Effector CD8-positive, alpha-beta T cell (primary cell): ENCODE measurements at regions not wholly inside any gene's neighbourhood (a gene's known extent, or its start where the extent isn't known, plus 50 kb on each side); places are given as distances from the start of the nearest gene placed in this dataset.
"Not testable (repeated sequence)": the region's sequence is repeated elsewhere in the genome, so short reads cannot be mapped to it uniquely, and the experiment has no call there.

Experiments used
- DNase-seq: peaks from one replicate; lab custom pipeline; 2025; lab: John Stamatoyannopoulos, UW

GRCh38 chr5:133881576-133882388 lies 86.6 kb downstream of the C5orf15 start:
- no peak for DNase-seq

GRCh38 chr5:133878236-133878555 lies 90.2 kb downstream of the C5orf15 start:
- DNase-seq: no peak

DNA sequence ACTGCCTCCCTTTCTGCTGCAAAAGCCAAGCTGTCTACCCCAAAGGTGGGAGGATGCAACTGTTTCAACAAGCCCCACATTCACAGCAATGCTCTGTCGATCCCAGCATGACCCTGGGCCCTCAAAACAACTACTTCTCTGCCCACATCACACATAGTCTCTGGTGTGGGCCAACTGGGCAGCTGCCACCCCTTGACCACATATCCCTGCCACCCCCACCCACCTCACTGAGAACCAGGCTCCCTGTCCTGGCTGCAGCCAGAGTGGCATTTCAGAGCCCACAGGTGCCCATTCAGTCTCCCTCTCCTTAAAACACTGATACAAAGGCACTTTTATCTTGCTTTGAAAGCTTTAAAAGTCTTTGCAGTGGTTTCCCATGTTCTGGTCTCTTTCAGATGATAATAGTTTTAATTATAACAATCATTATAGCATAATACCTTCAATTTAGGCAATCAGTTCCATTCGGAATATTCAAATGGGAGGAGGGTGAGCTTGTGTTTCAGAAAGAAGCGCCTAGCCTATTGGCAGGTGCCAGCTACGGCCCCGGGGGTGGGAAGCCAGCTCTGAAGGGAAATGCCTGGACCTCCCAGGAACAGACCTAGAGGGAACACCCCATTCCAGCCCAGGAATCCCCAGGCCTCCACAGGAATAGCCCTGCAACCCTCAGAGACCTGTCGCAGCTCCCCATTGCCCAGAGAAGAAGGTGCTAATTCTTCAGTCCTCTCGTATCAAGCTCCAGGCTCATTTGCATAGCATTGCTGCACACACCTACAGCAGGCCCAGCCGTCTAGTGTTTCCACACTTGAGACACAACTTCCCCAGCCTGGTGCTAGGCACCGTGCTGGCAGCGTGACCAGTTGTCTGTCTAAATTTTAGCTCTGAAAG lies 90.8 kb downstream of the C5orf15 start:
- DNase-seq: no peak

GRCh38 chr5:133876266-133876665 lies 92.2 kb downstream of the C5orf15 start:
- no peak for DNase-seq

DNA sequence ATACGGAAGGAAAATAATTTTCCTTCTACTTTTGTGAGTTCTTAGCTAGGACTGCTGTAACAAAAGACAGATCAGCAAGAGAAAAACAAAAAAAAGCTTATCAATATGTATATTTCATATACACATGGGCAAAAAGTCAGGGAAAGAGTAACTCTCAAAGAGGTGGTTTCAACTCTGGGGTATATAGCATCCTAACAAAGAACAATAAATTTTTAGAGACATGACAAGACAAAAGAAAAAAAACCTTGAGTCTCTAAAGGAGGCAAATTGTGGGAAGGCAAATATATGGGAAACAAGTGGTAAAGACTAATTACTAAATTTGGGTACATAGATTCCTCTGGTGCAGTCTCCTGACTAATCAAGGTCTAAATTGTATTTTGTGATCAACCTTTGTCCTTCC lies 93.2 kb downstream of the C5orf15 start:
- no peak for DNase-seq

GRCh38 chr5:133873449-133873848 lies 95.0 kb downstream of the C5orf15 start:
- DNase-seq: no peak

GRCh38 chr5:133870661-133871060 lies 97.8 kb downstream of the C5orf15 start:
- DNase-seq: no peak

DNA sequence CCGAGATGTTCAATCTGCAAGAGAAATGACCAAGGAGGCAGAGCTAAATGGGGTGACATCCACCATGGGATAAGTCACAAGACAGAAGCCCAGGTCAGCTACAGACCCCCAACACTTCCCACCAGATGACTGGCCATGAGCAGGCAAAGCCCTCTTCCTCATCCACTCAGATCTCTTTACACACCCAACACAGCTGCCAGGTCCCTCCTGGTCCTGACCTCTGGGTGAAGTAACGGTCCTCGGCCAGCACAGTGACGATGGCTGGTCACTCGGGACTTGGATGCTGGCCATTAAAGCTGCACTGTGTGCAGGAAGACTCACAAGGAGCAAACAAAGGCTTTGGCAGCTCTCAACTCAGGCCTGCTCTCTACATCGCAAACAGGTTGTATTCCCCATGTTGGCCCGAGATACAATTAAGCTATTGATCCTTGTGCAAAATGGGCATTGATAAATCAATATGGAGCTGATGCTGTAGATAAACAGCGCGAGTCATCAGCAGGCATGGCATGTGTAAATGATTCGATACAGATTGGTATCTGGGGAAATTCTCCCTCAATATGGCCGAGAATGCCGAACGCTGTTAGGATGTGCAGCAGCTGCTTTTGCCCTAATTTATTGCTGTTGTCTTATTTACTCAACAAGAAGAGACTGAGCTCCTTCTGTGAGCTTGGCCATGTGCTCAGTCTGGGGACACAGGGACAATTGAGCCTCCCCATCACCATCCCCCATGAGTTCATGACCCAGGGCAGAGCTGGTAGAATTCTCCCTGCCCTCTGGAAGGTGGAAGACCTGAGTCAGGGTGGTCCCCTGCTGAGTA lies 98.7 kb downstream of the C5orf15 start:
- no peak for DNase-seq

DNA sequence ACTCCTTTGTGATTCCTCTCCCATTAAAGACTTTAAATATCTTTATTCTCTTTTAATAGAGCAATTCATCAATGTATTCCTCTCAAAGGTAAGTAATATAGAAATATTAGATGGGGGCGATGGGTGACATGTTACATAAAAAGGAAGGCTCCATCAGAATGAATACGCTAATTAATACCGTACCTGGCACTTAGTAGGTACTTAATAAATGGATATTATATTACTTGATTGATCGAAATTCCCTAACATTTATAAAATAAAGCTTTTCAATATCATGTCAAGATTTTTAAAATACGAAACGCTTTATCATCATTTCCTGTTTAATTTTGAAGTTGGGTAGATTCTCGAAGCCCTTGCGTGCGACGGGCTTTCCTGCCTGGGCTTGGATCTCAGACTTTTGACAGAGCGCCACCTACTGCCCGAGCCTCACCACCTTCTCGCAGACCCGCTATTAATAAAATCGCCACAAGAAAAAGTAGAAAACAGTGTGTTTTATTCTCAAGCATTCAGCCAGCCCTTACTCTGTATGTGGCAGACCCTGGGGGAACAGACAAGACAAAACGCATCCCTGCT lies 99.4 kb downstream of the C5orf15 start:
- DNase-seq: peak; percentile 40

GRCh38 chr5:133867851-133868545 lies 100.4 kb downstream of the C5orf15 start:
- DNase-seq: no peak

GRCh38 chr5:133867341-133867740 lies 101.1 kb downstream of the C5orf15 start:
- DNase-seq: no peak

- no peak for DNase-seq
Observed at GRCh38 chr5:133866903-133867245, 101.6 kb downstream of the C5orf15 start.

DNA sequence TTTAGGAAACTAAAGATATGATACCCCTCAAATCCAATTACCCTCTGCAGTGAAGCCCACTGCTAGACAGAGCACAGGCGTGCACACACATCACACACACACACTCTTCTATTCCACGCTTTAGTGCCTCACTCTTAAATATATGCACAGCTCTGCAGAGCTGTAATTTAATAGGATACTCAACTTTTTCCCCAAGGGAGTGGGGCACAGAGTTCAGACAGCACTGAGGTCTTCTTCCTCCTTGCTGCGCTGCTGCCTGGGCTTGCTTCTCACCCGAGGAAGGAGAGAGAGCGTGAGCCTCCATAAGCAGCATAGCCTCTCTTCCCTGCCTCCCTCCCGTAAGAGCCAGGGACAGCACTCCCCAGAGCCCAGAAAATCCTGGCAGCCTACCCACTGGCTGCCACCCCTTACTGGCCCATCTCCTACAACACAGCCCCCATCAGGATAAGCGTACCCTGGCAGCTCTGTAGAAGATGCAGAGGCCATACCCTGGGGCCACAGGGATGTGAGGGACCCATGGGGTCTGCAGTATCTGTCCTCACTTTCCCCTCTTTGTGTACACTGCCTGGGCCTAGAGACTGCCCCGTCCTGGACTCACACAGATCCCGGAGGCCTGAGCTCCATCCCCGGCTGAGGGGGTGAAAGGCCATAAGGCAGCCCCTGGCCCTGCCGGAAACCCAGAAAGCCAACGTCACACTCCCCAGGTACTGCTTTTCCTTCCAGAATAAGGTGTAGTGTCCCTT lies 102.1 kb downstream of the C5orf15 start:
- DNase-seq: no peak

DNA sequence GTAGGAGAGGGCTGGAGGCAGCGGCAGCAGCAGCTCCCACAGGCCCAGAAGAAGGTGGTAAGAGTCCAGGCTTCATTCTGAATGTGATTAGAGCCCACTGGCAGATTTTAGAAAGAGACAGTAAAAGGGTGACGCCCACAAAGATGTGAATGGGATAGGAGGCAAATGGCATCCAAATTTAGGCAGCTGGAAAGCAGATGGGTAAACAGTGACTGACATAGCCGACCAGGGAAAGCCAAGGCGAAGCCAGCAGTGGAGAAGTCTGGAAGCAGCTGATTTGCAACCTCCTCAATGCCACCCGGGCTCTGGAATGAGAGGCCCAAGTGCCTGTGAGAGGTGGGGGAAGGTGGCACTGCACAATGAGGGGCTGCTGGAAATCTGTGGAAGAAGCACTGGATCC lies 103.3 kb downstream of the C5orf15 start:
- no peak for DNase-seq

- no peak for DNase-seq
Observed at GRCh38 chr5:133864711-133865110, 103.7 kb downstream of the C5orf15 start.

GRCh38 chr5:133863857-133864585 lies 104.4 kb downstream of the C5orf15 start:
- no peak for DNase-seq

DNA sequence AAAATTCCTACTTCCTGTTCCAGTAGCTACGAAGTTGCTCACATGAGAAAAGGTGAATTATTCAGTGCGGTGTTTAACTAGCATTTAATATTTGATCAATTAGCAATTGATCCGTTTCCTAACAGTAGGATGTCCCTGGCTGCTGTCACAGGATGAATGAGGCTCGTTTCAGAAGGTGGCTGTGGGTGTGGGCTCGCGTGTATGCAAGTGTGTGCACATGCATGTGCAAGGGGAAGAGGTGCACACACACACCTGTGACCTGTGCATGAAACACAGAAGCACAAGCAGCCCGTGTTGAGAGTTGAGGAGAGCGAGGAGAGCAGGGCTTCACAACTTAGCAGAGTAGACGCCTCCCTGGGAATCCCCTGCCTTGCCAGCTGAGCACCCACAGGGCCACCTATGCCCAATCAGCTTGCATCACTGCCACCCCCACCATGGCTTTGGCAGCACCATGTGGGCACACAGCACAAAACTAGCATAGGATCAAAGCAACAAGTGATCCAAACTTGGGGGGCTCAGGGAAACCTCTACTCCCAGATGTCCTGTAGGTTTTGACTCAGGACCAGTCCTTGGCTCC lies 107.2 kb downstream of the C5orf15 start:
- DNase-seq: no peak

DNA sequence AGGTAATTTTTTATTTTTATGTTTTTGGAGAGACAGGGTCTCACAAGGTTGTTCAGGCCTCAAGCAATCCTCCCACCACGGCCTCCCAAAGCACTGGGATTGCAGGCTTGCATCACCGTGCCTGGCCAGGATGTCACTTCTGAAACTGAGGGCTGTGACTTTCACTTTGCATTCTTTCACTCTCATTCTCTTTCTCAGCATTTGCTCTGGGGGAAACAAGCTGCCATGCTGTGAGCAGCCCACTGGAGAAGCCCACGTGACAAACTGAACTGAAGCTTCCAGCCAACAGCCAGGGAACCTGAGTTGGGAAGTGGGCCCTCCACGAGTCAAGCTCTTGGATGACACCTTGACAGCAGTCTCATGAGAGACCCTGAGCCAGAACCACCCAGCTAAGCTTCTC lies 109.4 kb downstream of the C5orf15 start:
- DNase-seq: no peak

DNA sequence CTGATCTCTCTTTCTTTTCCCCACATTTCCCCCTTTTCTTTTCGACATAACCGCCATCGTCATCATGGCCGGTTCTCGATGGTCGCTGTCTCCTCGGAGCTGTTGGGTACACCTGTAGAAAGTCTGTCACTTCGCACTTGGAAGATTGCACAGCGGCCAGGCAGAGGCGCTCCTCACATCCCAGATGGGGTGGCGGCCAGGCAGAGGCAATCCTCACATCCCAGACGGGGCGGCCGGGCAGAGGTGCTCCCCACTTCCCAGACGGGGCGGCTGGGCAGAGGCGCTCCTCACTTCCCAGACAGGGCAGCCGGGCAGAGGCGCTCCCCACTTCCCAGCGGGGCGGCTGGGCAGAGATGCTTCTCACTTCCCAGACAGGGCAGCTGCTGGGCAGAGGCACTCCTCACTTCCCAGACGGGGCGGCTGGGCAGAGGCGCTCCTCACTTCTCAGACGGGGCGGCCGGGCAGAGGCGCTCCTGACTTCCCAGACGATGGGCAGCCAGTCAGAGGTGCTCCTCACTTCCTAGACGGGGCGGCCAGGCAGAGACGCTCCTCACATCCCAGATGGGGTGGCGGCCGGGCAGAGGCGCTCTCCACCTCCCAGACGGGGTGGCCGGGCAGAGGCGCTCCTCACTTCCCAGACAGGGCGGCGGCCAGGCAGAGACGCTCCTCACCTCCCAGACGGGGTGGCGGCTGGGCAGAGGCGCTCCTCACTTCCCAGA lies 110.7 kb downstream of the C5orf15 start:
- DNase-seq: not testable (repeated sequence)
